ENCODE measurements at regions not wholly inside any gene's neighbourhood (a gene's known extent, or its start where the extent isn't known, plus 50 kb on each side); places are given as distances from the start of the nearest gene placed in this dataset.

DNA sequence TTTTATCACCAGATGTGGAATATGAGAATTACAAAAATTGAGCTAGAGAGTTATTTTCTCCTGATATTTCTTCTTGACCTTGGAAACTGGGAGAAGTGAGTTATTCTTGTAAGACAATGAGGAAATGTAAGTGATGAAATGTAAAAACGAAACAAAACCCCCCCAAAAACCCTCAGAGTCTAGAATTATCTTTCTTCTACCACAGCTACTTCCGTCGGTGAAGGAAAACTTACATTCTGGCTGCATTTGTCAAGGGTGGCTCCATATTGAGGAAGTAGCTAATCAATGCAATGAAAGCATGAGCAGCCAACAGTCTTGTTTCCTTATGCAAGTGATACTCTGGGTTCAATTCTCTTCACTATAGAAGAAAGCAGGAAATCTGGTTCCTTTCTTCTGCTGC lies 661.7 kb upstream of the CITED2 start:
- TF ChIP-seq EZH2phosphoT487 (IDR thresholded peaks at IDR 0.05; ENCODE audit: insufficient read depth, low read depth) (no peak), EZH2 (IDR thresholded peaks at IDR 0.05; ENCODE audit: insufficient read depth, poor library complexity, severe bottlenecking) (no peak)

Measured in GM23248 (cell line).